Keratinocyte (primary cell): ENCODE measurements at regions not wholly inside any gene's neighbourhood (a gene's known extent, or its start where the extent isn't known, plus 50 kb on each side); places are given as distances from the start of the nearest gene placed in this dataset.

ENCODE experiments used
- DNase-seq: peaks from one replicate; pipeline ENCODE4 v3.0.0-alpha.2; 2011; ENCODE audit warnings: low read depth, missing footprints, low spot score
- FAIRE-seq: peaks from 2 replicates; lab custom pipeline; 2011; peaks lifted over from hg19 to GRCh38; lab: Jason Lieb, UNC
- H2AFZ ChIP-seq: 2 replicates; pipeline ENCODE4 v1.6.0; 2012; ENCODE audit warnings: low read length, control low read depth, inconsistent platforms; ENCODE audit not compliant: control insufficient read depth
- H3K27ac ChIP-seq: 2 replicates; pipeline ENCODE4 v1.5.1; 2011; ENCODE audit warnings: low read length; ENCODE audit not compliant: control insufficient read depth, insufficient read depth
- H3K27me3 ChIP-seq: 3 replicates; pipeline ENCODE4 v1.6.0; 2011; ENCODE audit warnings: low read length; ENCODE audit not compliant: control insufficient read depth, insufficient read depth; ENCODE audit errors: extremely low read depth
- H3K36me3 ChIP-seq, 2 experiments: 2 replicates in 1 of 2; 3 replicates in 1 of 2; pipeline ENCODE4 v1.5.1; 2011; ENCODE audit warnings: low read length in 2 of 2, mild to moderate bottlenecking in 1 of 2; ENCODE audit not compliant: control insufficient read depth in 2 of 2, insufficient read depth in 2 of 2; ENCODE audit errors: extremely low read depth in 1 of 2
- H3K4me1 ChIP-seq: 3 replicates; pipeline ENCODE4 v1.5.1; 2011; ENCODE audit warnings: low read length; ENCODE audit not compliant: control insufficient read depth, insufficient read depth; ENCODE audit errors: extremely low read depth
- H3K4me2 ChIP-seq: 3 replicates; pipeline ENCODE4 v1.6.0; 2011; ENCODE audit warnings: low read depth, low read length; ENCODE audit not compliant: control insufficient read depth, insufficient read depth; ENCODE audit errors: extremely low read depth
- H3K4me3 ChIP-seq, 3 experiments: fragments of 200-600 bp in 1 of 3; sonication (generic) in 1 of 3; 2 replicates in 2 of 3; 3 replicates in 1 of 3; pipeline ENCODE4 v1.5.1; 2011 to 2016; ENCODE audit warnings: low read length in 3 of 3, mild to moderate bottlenecking in 3 of 3, control low read depth in 2 of 3, inconsistent platforms in 1 of 3, low read depth in 1 of 3, mixed read lengths in 1 of 3, mixed run types in 1 of 3, moderate library complexity in 1 of 3; ENCODE audit not compliant: control insufficient read depth in 2 of 3, insufficient read depth in 2 of 3; ENCODE audit errors: extremely low read depth in 1 of 3
- H3K79me2 ChIP-seq: 2 replicates; pipeline ENCODE4 v1.6.0; 2012; ENCODE audit warnings: low read length; ENCODE audit not compliant: control insufficient read depth, insufficient read depth
- H3K9ac ChIP-seq: 3 replicates; pipeline ENCODE4 v1.6.0; 2011; ENCODE audit warnings: low read length; ENCODE audit not compliant: control insufficient read depth, insufficient read depth; ENCODE audit errors: extremely low read depth
- H3K9me1 ChIP-seq: 3 replicates; pipeline ENCODE4 v1.6.0; 2011; ENCODE audit warnings: low read length; ENCODE audit not compliant: control insufficient read depth, insufficient read depth; ENCODE audit errors: extremely low read depth
- H3K9me3 ChIP-seq: 2 replicates; pipeline ENCODE4 v1.5.1; 2012; ENCODE audit warnings: low read depth, low read length; ENCODE audit not compliant: control insufficient read depth
- H4K20me1 ChIP-seq: 3 replicates; pipeline ENCODE4 v1.6.0; 2011; ENCODE audit warnings: low read length; ENCODE audit not compliant: control insufficient read depth, insufficient read depth; ENCODE audit errors: extremely low read depth
- EZH2 ChIP-seq: IDR thresholded peaks from one replicate; pipeline ENCODE4 v1.6.1; 2012; ENCODE audit warnings: inconsistent platforms, mild to moderate bottlenecking, low read length, moderate library complexity
- dilution Hi-C: fragments of 300-500 bp; cut with MboI; formaldehyde crosslinking; loops from one replicate; pipeline ENCODE4 v1.7.0; 2020; ENCODE audit warnings: low sequenced_read_pairs; ENCODE audit not compliant: extremely low pct_ligation_motif_present
- TF ChIP-seq, protein P1 (sequence below), 3 experiments: IDR thresholded peaks in 1 of 3; conservative IDR thresholded peaks in 1 of 3; optimal IDR thresholded peaks in 1 of 3; 2 replicates in 2 of 3; 3 replicates in 1 of 3; pipeline versions ENCODE3 to v1.5.1; 2011; ENCODE audit warnings: low read length in 3 of 3, mild to moderate bottlenecking in 3 of 3, moderate library complexity in 2 of 3, control low read depth in 1 of 3, inconsistent platforms in 1 of 3; ENCODE audit not compliant: insufficient read depth in 2 of 3; ENCODE audit errors: extremely low read depth in 1 of 3

DNA sequence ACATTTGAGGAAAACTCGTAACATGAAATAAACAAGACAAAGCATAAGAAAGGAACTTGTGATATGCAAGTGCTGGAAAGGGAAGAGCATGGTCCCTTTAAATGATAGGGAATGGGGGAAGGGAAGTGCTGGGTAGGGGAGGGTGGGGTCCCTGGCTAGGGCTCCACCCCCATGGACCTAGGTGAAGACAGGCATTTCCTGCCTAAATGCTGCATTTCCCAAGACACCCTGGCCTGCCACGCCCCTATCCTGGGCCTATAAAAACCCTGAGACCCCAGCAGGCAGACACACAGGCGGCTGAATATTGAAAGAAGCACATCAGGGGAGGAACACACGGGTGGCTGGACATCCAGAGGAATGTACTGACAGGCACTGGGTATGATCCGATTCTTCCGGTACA is 499.9 kb downstream of the ZEB2 start:
- Histone ChIP-seq H3K27me3 (no peaks in the 10 kb centered on the region), H3K9me1 (no peaks in the 10 kb centered on the region), H3K36me3 (no peaks in the 10 kb centered on the region), H3K4me2 (no peak overlapping the region), H2AFZ (no peak overlapping the region), H3K9me3 (no peaks in the 10 kb centered on the region), H4K20me1 (no peaks in the 10 kb centered on the region), H3K27ac (no peak overlapping the region), H3K4me3 (no peak overlapping the region), H3K79me2 (no peaks in the 10 kb centered on the region), H3K9ac (no peak overlapping the region), H3K4me1 (peaks cover 6% of the 10 kb centered on the region)
- dilution Hi-C loops = no loop called here
- FAIRE-seq (no peak), DNase-seq (no peak)
- TF ChIP-seq, protein P1, sequence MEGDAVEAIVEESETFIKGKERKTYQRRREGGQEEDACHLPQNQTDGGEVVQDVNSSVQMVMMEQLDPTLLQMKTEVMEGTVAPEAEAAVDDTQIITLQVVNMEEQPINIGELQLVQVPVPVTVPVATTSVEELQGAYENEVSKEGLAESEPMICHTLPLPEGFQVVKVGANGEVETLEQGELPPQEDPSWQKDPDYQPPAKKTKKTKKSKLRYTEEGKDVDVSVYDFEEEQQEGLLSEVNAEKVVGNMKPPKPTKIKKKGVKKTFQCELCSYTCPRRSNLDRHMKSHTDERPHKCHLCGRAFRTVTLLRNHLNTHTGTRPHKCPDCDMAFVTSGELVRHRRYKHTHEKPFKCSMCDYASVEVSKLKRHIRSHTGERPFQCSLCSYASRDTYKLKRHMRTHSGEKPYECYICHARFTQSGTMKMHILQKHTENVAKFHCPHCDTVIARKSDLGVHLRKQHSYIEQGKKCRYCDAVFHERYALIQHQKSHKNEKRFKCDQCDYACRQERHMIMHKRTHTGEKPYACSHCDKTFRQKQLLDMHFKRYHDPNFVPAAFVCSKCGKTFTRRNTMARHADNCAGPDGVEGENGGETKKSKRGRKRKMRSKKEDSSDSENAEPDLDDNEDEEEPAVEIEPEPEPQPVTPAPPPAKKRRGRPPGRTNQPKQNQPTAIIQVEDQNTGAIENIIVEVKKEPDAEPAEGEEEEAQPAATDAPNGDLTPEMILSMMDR (optimal IDR thresholded peaks at IDR 0.05 in 1 of 3, IDR thresholded peaks at IDR 0.05 in 1 of 3, conservative IDR thresholded peaks at IDR 0.05 in 1 of 3; ENCODE audit: extremely low read depth in 1 of 3, insufficient read depth in 2 of 3, low read length in 3 of 3) = no peak
- no peak for TF ChIP-seq EZH2

DNA sequence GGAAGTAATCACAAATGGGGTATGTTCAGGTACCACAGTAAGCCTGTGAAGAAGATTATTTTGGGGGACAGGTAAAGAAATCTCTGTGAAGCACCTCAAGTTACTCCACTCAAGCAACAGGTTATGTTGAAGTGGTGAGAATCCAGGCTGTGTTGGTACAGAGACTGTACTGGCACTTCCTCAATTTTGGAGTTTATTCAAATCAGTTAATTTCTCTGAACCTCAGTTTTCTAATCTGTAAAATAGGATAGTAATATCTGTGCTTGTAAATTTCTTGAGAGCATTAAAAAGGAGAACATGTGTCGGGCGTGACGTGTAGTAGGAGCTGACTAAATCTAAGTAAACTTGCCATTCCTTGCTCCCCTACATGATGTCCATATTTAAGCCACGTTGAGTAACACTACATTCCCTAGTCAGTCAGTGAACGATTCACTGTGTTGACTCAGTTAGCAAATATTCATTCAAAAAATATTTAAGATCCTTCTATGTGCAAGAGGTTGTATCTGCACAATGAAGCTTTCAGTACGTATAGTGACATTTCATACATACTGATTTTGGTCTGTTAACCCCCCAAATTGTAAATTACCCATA is 504.2 kb downstream of the ZEB2 start:
- H3K27me3 ChIP-seq = no peaks in the 10 kb centered on the region
- no peak overlapping the region for H3K27ac ChIP-seq
- H3K4me2 ChIP-seq = no peak overlapping the region
- TF ChIP-seq, protein P1 (optimal IDR thresholded peaks at IDR 0.05 in 1 of 3, IDR thresholded peaks at IDR 0.05 in 1 of 3, conservative IDR thresholded peaks at IDR 0.05 in 1 of 3; ENCODE audit: extremely low read depth in 1 of 3, insufficient read depth in 2 of 3, low read length in 3 of 3) = no peak
- no peak for TF ChIP-seq EZH2
- no peaks in the 10 kb centered on the region for H3K36me3 ChIP-seq
- H3K9me3 ChIP-seq = no peaks in the 10 kb centered on the region
- no peaks in the 10 kb centered on the region for H3K79me2 ChIP-seq
- no peak overlapping the region for H2AFZ ChIP-seq
- peak; percentile 58 for DNase-seq
- dilution Hi-C loops = no loop called here
- FAIRE-seq = peak; percentile 89
- H4K20me1 ChIP-seq = no peaks in the 10 kb centered on the region
- H3K9me1 ChIP-seq = no peaks in the 10 kb centered on the region
- no peak overlapping the region for H3K4me3 ChIP-seq
- no peak overlapping the region for H3K9ac ChIP-seq
- H3K4me1 ChIP-seq = peaks cover 31% of the 10 kb centered on the region
